Neural crest cell (in vitro differentiated cells): ENCODE measurements at regions not wholly inside any gene's neighbourhood (a gene's known extent, or its start where the extent isn't known, plus 50 kb on each side); places are given as distances from the start of the nearest gene placed in this dataset.

Experiments used
- DNase-seq: peaks from one replicate; pipeline ENCODE4 v3.0.0; 2021; ENCODE audit warnings: low read depth, mixed read lengths, low spot score
- H3K27ac Mint-ChIP-seq: one replicate; pipeline ENCODE4 v1.8.0; 2021; ENCODE audit warnings: mild to moderate bottlenecking, mixed read lengths; ENCODE audit not compliant: unreplicated experiment
- H3K27me3 Mint-ChIP-seq: 2 replicates; pipeline ENCODE4 v1.8.0; 2021; ENCODE audit warnings: low read depth, mild to moderate bottlenecking, mixed read lengths
- H3K36me3 Mint-ChIP-seq: 2 replicates; pipeline ENCODE4 v1.8.0; 2021; ENCODE audit warnings: low read depth, mild to moderate bottlenecking, mixed read lengths
- H3K4me1 Mint-ChIP-seq: 2 replicates; pipeline ENCODE4 v1.8.0; 2021; ENCODE audit warnings: mixed read lengths
- H3K4me3 Mint-ChIP-seq: one replicate; pipeline ENCODE4 v1.8.0; 2021; ENCODE audit warnings: mild to moderate bottlenecking, mixed read lengths
- H3K9me3 Mint-ChIP-seq: 2 replicates; pipeline ENCODE4 v1.8.0; 2021; ENCODE audit warnings: mixed read lengths
- TF ChIP-seq, protein P1 (sequence below): fragments of 200-600 bp; sonication (generic); conservative IDR thresholded peaks from 2 replicates; pipeline ENCODE4 v1.5.0; 2021; ENCODE audit warnings: antibody characterized with exemption, mild to moderate bottlenecking

DNA sequence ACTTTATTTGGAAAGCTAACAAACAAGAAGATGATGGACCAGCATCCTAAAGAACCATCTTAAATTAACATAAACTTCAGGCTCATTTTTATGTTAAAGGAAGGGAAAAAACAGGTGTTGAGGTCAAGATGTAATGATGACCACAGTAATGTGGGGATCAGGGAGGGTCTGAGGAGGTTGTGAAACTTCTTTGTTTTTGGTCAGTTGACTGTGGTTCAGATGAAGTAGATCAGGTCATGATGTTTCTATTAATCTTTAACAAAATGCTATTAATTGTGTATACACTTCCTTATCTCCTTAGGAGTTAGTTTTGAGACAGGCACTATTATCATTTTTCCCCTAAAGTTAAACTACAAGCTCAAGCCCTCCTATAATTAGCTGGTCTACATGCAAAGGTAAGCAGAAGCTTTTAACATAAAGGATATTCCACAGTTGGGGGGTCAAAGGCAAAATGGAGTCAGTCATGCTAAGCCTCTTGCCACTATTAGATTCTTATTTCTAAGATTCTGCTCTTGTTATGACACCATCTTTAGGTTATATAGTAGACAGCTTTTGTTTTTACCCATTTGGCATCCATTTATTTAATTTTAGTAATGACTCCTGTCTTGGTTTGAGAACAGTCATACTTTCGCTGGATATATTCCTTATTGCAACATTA is 800.1 kb upstream of the PCDH9 start:
- H3K9me3 Mint-ChIP-seq = no peaks in the 10 kb centered on the region
- H3K27ac Mint-ChIP-seq = no peak overlapping the region
- TF ChIP-seq, protein P1, sequence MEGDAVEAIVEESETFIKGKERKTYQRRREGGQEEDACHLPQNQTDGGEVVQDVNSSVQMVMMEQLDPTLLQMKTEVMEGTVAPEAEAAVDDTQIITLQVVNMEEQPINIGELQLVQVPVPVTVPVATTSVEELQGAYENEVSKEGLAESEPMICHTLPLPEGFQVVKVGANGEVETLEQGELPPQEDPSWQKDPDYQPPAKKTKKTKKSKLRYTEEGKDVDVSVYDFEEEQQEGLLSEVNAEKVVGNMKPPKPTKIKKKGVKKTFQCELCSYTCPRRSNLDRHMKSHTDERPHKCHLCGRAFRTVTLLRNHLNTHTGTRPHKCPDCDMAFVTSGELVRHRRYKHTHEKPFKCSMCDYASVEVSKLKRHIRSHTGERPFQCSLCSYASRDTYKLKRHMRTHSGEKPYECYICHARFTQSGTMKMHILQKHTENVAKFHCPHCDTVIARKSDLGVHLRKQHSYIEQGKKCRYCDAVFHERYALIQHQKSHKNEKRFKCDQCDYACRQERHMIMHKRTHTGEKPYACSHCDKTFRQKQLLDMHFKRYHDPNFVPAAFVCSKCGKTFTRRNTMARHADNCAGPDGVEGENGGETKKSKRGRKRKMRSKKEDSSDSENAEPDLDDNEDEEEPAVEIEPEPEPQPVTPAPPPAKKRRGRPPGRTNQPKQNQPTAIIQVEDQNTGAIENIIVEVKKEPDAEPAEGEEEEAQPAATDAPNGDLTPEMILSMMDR = no peak
- no peaks in the 10 kb centered on the region for H3K27me3 Mint-ChIP-seq
- no peak for DNase-seq
- no peak overlapping the region for H3K4me3 Mint-ChIP-seq
- H3K36me3 Mint-ChIP-seq = no peaks in the 10 kb centered on the region
- no peaks in the 10 kb centered on the region for H3K4me1 Mint-ChIP-seq

DNA sequence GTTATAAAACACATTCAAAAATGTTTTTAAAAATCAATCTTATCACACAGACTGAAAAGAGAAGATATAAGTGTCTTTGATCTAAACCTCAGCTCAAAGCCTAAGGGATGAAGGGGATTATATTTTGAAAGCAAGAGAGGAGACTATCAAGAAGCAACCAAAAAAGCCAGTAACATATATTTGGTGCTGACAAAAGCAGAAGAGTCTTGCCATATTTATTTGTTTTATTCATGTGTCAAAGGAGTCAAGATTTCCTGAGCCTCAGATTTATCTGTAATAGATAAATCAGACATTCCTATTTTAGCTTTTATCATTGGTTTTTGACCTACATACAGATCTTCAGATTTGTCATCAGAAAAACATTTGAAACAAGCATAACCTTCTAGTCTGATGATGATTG is 798.6 kb upstream of the PCDH9 start:
- Mint-ChIP-seq H3K27ac (no peak overlapping the region), H3K36me3 (peaks cover 3% of the 10 kb centered on the region), H3K27me3 (no peaks in the 10 kb centered on the region), H3K4me1 (no peaks in the 10 kb centered on the region), H3K9me3 (no peaks in the 10 kb centered on the region), H3K4me3 (no peak overlapping the region)
- TF ChIP-seq, protein P1 = no peak
- no peak for DNase-seq

DNA sequence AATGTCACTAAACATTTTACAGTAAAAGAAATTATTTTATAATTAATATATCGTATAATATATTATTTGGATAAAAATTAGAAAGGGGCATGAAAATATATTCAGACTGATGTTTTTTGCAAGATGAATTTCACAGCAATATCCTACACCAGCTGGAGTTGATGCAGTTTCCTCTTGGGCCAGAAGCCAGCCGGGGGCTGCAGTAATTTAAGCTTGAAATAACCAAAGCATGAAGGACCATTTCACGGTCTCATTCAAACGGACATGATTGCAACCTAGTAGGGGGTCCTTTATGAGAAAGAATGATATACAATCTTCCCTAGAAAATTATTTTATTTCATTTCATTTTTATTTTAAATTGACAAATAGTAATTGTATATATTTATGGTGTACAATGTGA is 797.2 kb upstream of the PCDH9 start:
- H3K4me1 Mint-ChIP-seq = no peaks in the 10 kb centered on the region
- no peak overlapping the region for H3K4me3 Mint-ChIP-seq
- H3K9me3 Mint-ChIP-seq = peaks cover 2% of the 10 kb centered on the region
- H3K27ac Mint-ChIP-seq = no peak overlapping the region
- TF ChIP-seq, protein P1 = no peak
- H3K36me3 Mint-ChIP-seq = peaks cover 3% of the 10 kb centered on the region
- H3K27me3 Mint-ChIP-seq = no peaks in the 10 kb centered on the region
- DNase-seq = no peak

DNA sequence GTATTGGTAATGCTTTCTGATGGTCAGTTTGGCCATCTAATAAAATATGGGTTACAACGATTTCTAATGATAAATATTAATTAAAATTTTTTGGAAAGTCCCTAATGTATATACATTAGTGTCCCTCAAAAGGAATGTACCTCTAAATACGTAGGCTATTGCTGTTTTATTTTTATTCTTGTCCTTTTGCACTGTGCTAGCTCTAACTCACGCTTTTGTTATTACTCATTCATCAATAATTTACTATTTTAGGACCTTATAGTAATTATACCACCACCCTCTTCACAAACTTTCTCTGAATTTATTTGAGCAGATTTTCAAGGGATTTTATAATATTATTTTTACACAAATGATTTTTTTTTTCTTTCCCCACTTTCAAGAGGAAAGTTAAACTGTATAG is 795.9 kb upstream of the PCDH9 start:
- Mint-ChIP-seq H3K27me3 (no peaks in the 10 kb centered on the region), H3K4me1 (no peaks in the 10 kb centered on the region), H3K27ac (no peak overlapping the region), H3K36me3 (peaks cover 3% of the 10 kb centered on the region), H3K9me3 (peaks cover 4% of the 10 kb centered on the region), H3K4me3 (no peak overlapping the region)
- TF ChIP-seq, protein P1 = no peak
- DNase-seq = no peak

DNA sequence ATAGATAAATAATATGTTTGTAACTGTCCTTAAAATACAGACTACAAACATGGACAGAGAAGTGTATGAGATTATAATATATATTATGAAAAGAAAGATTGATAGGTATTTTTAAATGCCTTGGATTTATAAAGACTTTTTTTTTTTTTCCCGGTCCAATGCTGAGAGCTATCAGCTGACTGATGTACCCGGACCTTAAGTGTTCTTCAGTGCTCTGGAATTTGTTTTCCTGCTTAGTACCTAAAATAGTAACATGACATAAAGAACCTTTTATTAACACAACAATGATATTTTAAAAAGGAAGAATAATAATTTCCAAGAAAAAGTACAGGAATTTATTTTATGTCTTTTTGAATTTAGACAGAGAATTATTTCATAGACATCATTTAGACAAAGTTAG is 795.5 kb upstream of the PCDH9 start:
- no peak for DNase-seq
- H3K36me3 Mint-ChIP-seq = peaks cover 3% of the 10 kb centered on the region
- TF ChIP-seq, protein P1 = no peak

More for the DNA sequence above, 795.5 kb upstream of the PCDH9 start:
- no peaks in the 10 kb centered on the region for H3K27me3 Mint-ChIP-seq
- peaks cover 6% of the 10 kb centered on the region for H3K9me3 Mint-ChIP-seq
- H3K27ac Mint-ChIP-seq = no peak overlapping the region
- no peaks in the 10 kb centered on the region for H3K4me1 Mint-ChIP-seq
- H3K4me3 Mint-ChIP-seq = no peak overlapping the region
